ENCODE measurements at regions not wholly inside any gene's neighbourhood (a gene's known extent, or its start where the extent isn't known, plus 50 kb on each side); places are given as distances from the start of the nearest gene placed in this dataset.

DNA sequence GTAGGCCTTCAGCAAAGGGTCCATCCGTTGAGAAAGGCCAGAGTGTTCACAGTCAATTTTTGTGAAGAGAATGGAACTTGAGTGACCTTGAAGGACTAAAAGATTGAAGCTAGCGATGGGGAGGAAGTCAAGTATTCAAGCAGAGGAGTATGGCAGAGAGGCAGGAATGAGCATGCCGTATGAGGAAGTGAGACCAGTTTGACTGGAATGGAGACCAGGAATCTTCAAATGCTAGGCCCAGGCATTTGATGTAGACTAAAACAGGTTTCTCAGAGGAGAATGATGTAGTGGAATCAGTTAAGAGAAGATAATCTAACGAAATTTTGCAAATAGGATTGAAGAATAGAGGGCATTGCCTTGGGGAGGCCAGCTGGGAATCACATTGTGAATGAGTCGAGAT lies 90.4 kb upstream of the SEMA6A start:
- H3K9me2 ChIP-seq (ENCODE audit: insufficient read depth, low read length): peaks cover 3% of the 10 kb centered on the region; the same call in 1 of the 2 replicates
- no TSS peak for BruUV-seq (replicated peaks)
- H3K4me1 ChIP-seq (ENCODE audit: insufficient read depth, low read length, poor library complexity, severe bottlenecking): no peaks in the 10 kb centered on the region
- H3K4me3 ChIP-seq (ENCODE audit: low read depth, low read length, poor library complexity, severe bottlenecking): no peak overlapping the region
- H3K27ac ChIP-seq (ENCODE audit: low read depth, low read length, poor library complexity, severe bottlenecking): no peak overlapping the region
- no peak overlapping the region for H3K4me2 ChIP-seq (ENCODE audit: low read length)
- DNase-seq (ENCODE audit: low spot score): no peak
- intact Hi-C loops (cut with micrococcal nuclease; ENCODE audit: unreplicated experiment): no loop called here
- H4K20me1 ChIP-seq (ENCODE audit: insufficient read depth, low read length): no peaks in the 10 kb centered on the region
- TF ChIP-seq EZH2phosphoT487 (IDR thresholded peaks at IDR 0.05; ENCODE audit: borderline replicate concordance, low read depth, low read length): no peak
- H3K36me3 ChIP-seq (ENCODE audit: insufficient read depth, low read length): no peaks in the 10 kb centered on the region
- H3K9me3 ChIP-seq (ENCODE audit: low read length): no peaks in the 10 kb centered on the region
- ChIA-PET POLR2A (no interaction called here), CTCF (ENCODE audit: unreplicated experiment) (no interaction called here)
- H2AFZ ChIP-seq (ENCODE audit: low read length): no peak overlapping the region
- no peaks in the 10 kb centered on the region for H3K79me2 ChIP-seq (ENCODE audit: insufficient read depth, low read depth, low read length)

DNA sequence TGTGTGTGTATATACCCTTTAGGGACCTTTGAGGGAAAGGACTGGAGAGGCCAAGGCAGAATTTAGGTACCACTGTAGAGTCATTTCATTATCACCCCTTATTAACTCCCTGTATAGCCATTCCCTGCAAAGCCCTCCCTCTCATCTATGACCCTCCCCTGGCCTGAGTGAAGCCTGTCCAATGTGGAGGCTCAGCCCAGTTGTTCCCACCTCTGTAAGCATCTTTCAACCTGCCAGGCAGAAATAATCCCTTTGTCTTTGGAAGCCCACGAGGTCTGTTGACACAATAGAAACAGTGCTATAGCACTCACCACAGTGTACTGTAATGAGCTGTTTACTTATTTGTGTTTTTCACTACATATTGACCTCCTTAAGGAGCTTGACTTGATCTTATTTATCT lies 88.5 kb upstream of the SEMA6A start:
- no TSS peak for BruUV-seq (replicated peaks)
- Histone ChIP-seq H3K79me2 (ENCODE audit: insufficient read depth, low read depth, low read length) (no peaks in the 10 kb centered on the region), H3K4me3 (ENCODE audit: low read depth, low read length, poor library complexity, severe bottlenecking) (no peak overlapping the region), H4K20me1 (ENCODE audit: insufficient read depth, low read length) (no peaks in the 10 kb centered on the region), H3K36me3 (ENCODE audit: insufficient read depth, low read length) (no peaks in the 10 kb centered on the region), H3K9me3 (ENCODE audit: low read length) (no peaks in the 10 kb centered on the region), H3K9me2 (ENCODE audit: insufficient read depth, low read length) (no peaks in the 10 kb centered on the region; the same call in 1 of the 2 replicates), H2AFZ (ENCODE audit: low read length) (no peak overlapping the region), H3K27ac (ENCODE audit: low read depth, low read length, poor library complexity, severe bottlenecking) (no peak overlapping the region), H3K4me2 (ENCODE audit: low read length) (no peak overlapping the region), H3K4me1 (ENCODE audit: insufficient read depth, low read length, poor library complexity, severe bottlenecking) (no peaks in the 10 kb centered on the region)
- POLR2A ChIA-PET: no interaction called here
- DNase-seq (ENCODE audit: low spot score): no peak
- TF ChIP-seq, protein P1, sequence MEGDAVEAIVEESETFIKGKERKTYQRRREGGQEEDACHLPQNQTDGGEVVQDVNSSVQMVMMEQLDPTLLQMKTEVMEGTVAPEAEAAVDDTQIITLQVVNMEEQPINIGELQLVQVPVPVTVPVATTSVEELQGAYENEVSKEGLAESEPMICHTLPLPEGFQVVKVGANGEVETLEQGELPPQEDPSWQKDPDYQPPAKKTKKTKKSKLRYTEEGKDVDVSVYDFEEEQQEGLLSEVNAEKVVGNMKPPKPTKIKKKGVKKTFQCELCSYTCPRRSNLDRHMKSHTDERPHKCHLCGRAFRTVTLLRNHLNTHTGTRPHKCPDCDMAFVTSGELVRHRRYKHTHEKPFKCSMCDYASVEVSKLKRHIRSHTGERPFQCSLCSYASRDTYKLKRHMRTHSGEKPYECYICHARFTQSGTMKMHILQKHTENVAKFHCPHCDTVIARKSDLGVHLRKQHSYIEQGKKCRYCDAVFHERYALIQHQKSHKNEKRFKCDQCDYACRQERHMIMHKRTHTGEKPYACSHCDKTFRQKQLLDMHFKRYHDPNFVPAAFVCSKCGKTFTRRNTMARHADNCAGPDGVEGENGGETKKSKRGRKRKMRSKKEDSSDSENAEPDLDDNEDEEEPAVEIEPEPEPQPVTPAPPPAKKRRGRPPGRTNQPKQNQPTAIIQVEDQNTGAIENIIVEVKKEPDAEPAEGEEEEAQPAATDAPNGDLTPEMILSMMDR (conservative IDR thresholded peaks at IDR 0.05; ENCODE audit: low read length): no peak
- TF ChIP-seq EZH2phosphoT487 (IDR thresholded peaks at IDR 0.05; ENCODE audit: borderline replicate concordance, low read depth, low read length): no peak
- intact Hi-C loops (cut with micrococcal nuclease; ENCODE audit: unreplicated experiment): no loop called here
- CTCF ChIA-PET (ENCODE audit: unreplicated experiment): no interaction called here

DNA sequence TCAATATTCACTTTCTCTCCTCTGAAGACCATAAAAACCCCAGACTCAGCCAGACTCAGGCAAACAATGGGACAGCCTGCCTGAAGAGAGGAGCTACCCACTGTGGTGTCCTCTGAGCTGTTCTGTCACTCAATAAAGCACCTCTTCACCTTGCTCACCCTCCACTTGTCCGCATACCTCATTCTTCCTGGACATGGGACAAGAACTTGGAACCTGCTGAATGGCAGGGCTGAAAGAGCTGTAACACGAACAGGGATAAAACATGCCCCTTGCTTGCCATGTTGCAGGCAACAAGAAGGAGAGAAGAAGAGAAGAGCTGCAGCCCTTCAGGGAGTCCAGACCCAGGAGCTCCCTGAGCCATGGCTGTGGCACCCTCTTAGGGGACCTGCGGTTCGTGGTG lies 86.8 kb upstream of the SEMA6A start:
- no peak overlapping the region for H3K4me2 ChIP-seq (ENCODE audit: low read length)
- H3K79me2 ChIP-seq (ENCODE audit: insufficient read depth, low read depth, low read length): no peaks in the 10 kb centered on the region
- no peaks in the 10 kb centered on the region for H3K9me2 ChIP-seq (ENCODE audit: insufficient read depth, low read length)
- intact Hi-C loops (cut with micrococcal nuclease; ENCODE audit: unreplicated experiment): no loop called here
- CTCF ChIA-PET (ENCODE audit: unreplicated experiment): no interaction called here
- no peak overlapping the region for H3K4me3 ChIP-seq (ENCODE audit: low read depth, low read length, poor library complexity, severe bottlenecking)
- H3K4me1 ChIP-seq (ENCODE audit: insufficient read depth, low read length, poor library complexity, severe bottlenecking): no peaks in the 10 kb centered on the region
- no peak overlapping the region for H2AFZ ChIP-seq (ENCODE audit: low read length)
- DNase-seq (ENCODE audit: low spot score): no peak
- H3K27ac ChIP-seq (ENCODE audit: low read depth, low read length, poor library complexity, severe bottlenecking): no peak overlapping the region
- H4K20me1 ChIP-seq (ENCODE audit: insufficient read depth, low read length): no peaks in the 10 kb centered on the region
- POLR2A ChIA-PET: no interaction called here
- no peaks in the 10 kb centered on the region for H3K36me3 ChIP-seq (ENCODE audit: insufficient read depth, low read length)
- BruUV-seq (replicated peaks): no TSS peak
- no peaks in the 10 kb centered on the region for H3K9me3 ChIP-seq (ENCODE audit: low read length)
- TF ChIP-seq, protein P1 (conservative IDR thresholded peaks at IDR 0.05; ENCODE audit: low read length): no peak
- no peak for TF ChIP-seq EZH2phosphoT487 (IDR thresholded peaks at IDR 0.05; ENCODE audit: borderline replicate concordance, low read depth, low read length)
